ACHN (cell line): ENCODE measurements at regions not wholly inside any gene's neighbourhood (a gene's known extent, or its start where the extent isn't known, plus 50 kb on each side); places are given as distances from the start of the nearest gene placed in this dataset.

Experiments
- DNase-seq: peaks from one replicate; pipeline ENCODE4 v3.0.0-alpha.2; 2015
- in situ Hi-C: cut with HindIII; loops from 2 replicates; pipeline ENCODE4 v1.10.0; 2017; ENCODE audit warnings: low sequenced_read_pairs, low pct_ligation_motif_present, low pct_unique_long_range_greater_than_20kb

- DNase-seq, result peak; percentile 54
- in situ Hi-C loops, result no loop called here
These were observed 110.1 kb upstream of the KLF6 start for GRCh38 chr10:3895045-3895631.

- no peak for DNase-seq
- in situ Hi-C loops, result no loop called here
These were observed 109.0 kb upstream of the KLF6 start for GRCh38 chr10:3893901-3894563.

GRCh38 chr10:3892440-3893425 lies 107.7 kb upstream of the KLF6 start:
- no peak for DNase-seq
- in situ Hi-C loops, result no loop called here

- in situ Hi-C loops, result no loop called here
- DNase-seq, result no peak
These were observed 106.4 kb upstream of the KLF6 start for GRCh38 chr10:3891396-3891795.

GRCh38 chr10:3890602-3891352 lies 105.8 kb upstream of the KLF6 start:
- DNase-seq, result no peak
- in situ Hi-C loops, result no loop called here

- peak; percentile 85 for DNase-seq
- in situ Hi-C loops, result no loop called here
These were observed 105.0 kb upstream of the KLF6 start for GRCh38 chr10:3889961-3890522.

- in situ Hi-C loops, result no loop called here
These were observed 103.0 kb upstream of the KLF6 start for GRCh38 chr10:3887885-3888476.

GRCh38 chr10:3887404-3887803 lies 102.4 kb upstream of the KLF6 start:
- DNase-seq, result peak; percentile 32
- in situ Hi-C loops, result no loop called here

More at GRCh38 chr10:3887885-3888476, 103.0 kb upstream of the KLF6 start:
- DNase-seq, result peak; percentile 82

GRCh38 chr10:3886641-3887251 lies 101.7 kb upstream of the KLF6 start:
- in situ Hi-C loops, result no loop called here
- peak; percentile 92 for DNase-seq

GRCh38 chr10:3886191-3886590 lies 101.2 kb upstream of the KLF6 start:
- in situ Hi-C loops, result no loop called here
- peak; percentile 81 for DNase-seq

- in situ Hi-C loops, result no loop called here
- no peak for DNase-seq
These were observed 97.8 kb upstream of the KLF6 start for GRCh38 chr10:3882855-3883254.

- in situ Hi-C loops, result no loop called here
- DNase-seq, result no peak
These were observed 96.6 kb upstream of the KLF6 start for GRCh38 chr10:3881622-3882021.

GRCh38 chr10:3879073-3879472 lies 94.1 kb upstream of the KLF6 start:
- DNase-seq, result no peak
- in situ Hi-C loops, result no loop called here

GRCh38 chr10:3877211-3878000 lies 92.4 kb upstream of the KLF6 start:
- no peak for DNase-seq
- in situ Hi-C loops, result no loop called here

- no peak for DNase-seq
- in situ Hi-C loops, result no loop called here
These were observed 91.4 kb upstream of the KLF6 start for GRCh38 chr10:3876350-3876962.

- no peak for DNase-seq
- in situ Hi-C loops, result no loop called here
These were observed 90.8 kb upstream of the KLF6 start for GRCh38 chr10:3875842-3876235.
